PC-3 (cell line): ENCODE measurements at regions not wholly inside any gene's neighbourhood (a gene's known extent, or its start where the extent isn't known, plus 50 kb on each side); places are given as distances from the start of the nearest gene placed in this dataset.

Experiments
- ATAC-seq: fragments of 200-7000 bp; cut with Tn5 transposase; 2 replicates; pipeline ENCODE4 v1.9.1; 2020; ENCODE audit warnings: mild to moderate bottlenecking, moderate library complexity
- BruUV-seq: library from RNA; stranded (reverse); fragments of 400-500 nt; replicated peaks from 2 replicates; lab custom pipeline; 2021; lab: Mats Ljungman, UMichigan
- CTCF ChIA-PET: fragments of 300-600 bp; sonication (Branson Sonifier 250); formaldehyde crosslinking; loops from one replicate; lab custom pipeline; 2022; ENCODE audit warnings: antibody characterized with exemption; lab: Charles Lee
- POLR2A ChIA-PET: fragments of 300-600 bp; sonication (Branson Sonifier 250); formaldehyde crosslinking; loops from one replicate; lab custom pipeline; 2022; ENCODE audit warnings: antibody characterized with exemption; ENCODE audit not compliant: unreplicated experiment; lab: Charles Lee
- DNase-seq: peaks from one replicate; pipeline ENCODE4 v3.0.0-alpha.2; 2015
- H2AFZ ChIP-seq: fragments of 300-600 bp; sonication (generic); 2 replicates; pipeline ENCODE4 v1.6.0; 2016; ENCODE audit warnings: antibody characterized with exemption, low read length
- H3F3A ChIP-seq: fragments of 300-600 bp; sonication (generic); one replicate; pipeline ENCODE4 v1.6.0; 2017; ENCODE audit warnings: antibody characterized with exemption, low read length, control low read depth, mild to moderate bottlenecking; ENCODE audit not compliant: unreplicated experiment
- H3K27ac ChIP-seq: fragments of 300-600 bp; sonication (generic); 2 replicates; pipeline ENCODE4 v1.5.1; 2016; ENCODE audit warnings: mild to moderate bottlenecking, low read length
- H3K27me3 ChIP-seq: fragments of 300-600 bp; sonication (generic); 2 replicates; pipeline ENCODE4 v1.6.1; 2016; ENCODE audit warnings: low read length, mixed read lengths
- H3K36me3 ChIP-seq: fragments of 300-600 bp; sonication (generic); 2 replicates; pipeline ENCODE4 v1.6.1; 2016; ENCODE audit warnings: low read depth, mixed run types, low read length, mixed read lengths
- H3K4me1 ChIP-seq: fragments of 300-600 bp; sonication (generic); 2 replicates; pipeline ENCODE4 v1.5.1; 2016; ENCODE audit warnings: low read length; ENCODE audit not compliant: insufficient read depth
- H3K4me2 ChIP-seq: fragments of 300-600 bp; sonication (generic); 2 replicates; pipeline ENCODE4 v1.6.0; 2016; ENCODE audit warnings: low read length
- H3K4me3 ChIP-seq: fragments of 300-600 bp; sonication (generic); 2 replicates; pipeline ENCODE4 v1.5.1; 2016; ENCODE audit warnings: mild to moderate bottlenecking, low read length, mixed read lengths
- H3K79me2 ChIP-seq: fragments of 300-600 bp; sonication (generic); 2 replicates; pipeline ENCODE4 v1.6.1; 2017; ENCODE audit warnings: low read length, mixed read lengths
- H3K9ac ChIP-seq: fragments of 300-600 bp; sonication (generic); 2 replicates; pipeline ENCODE4 v1.6.0; 2016; ENCODE audit warnings: mild to moderate bottlenecking, low read length
- H3K9me2 ChIP-seq: fragments of 300-600 bp; sonication (generic); replicated peaks from 2 replicates; pipeline ENCODE4 v1.6.1; 2016; ENCODE audit warnings: mixed run types, low read length, mixed read lengths
- H3K9me3 ChIP-seq: fragments of 300-600 bp; sonication (generic); 2 replicates; pipeline ENCODE4 v1.6.1; 2016; ENCODE audit warnings: low read length, mixed read lengths
- H4K20me1 ChIP-seq: fragments of 300-600 bp; sonication (generic); 2 replicates; pipeline ENCODE4 v1.6.1; 2016; ENCODE audit warnings: low read length, mixed read lengths
- EZH2 ChIP-seq: fragments of 300-600 bp; sonication (generic); IDR thresholded peaks from one replicate; pipeline ENCODE4 v1.6.1; 2017; ENCODE audit warnings: antibody characterized with exemption, mild to moderate bottlenecking, low read length; ENCODE audit not compliant: unreplicated experiment
- EZH2phosphoT487 ChIP-seq: fragments of 300-600 bp; sonication (generic); IDR thresholded peaks from 2 replicates; pipeline ENCODE4 v1.6.1; 2018; ENCODE audit warnings: mild to moderate bottlenecking, antibody characterized with exemption, low read length, borderline replicate concordance
- intact Hi-C: fragments of 100-400 bp; cut with micrococcal nuclease; formaldehyde crosslinking; loops from 2 replicates; pipeline ENCODE4 v1.9.0; 2023
- TF ChIP-seq, protein P1 (sequence below): fragments of 300-600 bp; sonication (generic); conservative IDR thresholded peaks from 2 replicates; pipeline ENCODE4 v1.5.1; 2017; ENCODE audit warnings: antibody characterized with exemption, low read depth, mild to moderate bottlenecking, low read length

DNA sequence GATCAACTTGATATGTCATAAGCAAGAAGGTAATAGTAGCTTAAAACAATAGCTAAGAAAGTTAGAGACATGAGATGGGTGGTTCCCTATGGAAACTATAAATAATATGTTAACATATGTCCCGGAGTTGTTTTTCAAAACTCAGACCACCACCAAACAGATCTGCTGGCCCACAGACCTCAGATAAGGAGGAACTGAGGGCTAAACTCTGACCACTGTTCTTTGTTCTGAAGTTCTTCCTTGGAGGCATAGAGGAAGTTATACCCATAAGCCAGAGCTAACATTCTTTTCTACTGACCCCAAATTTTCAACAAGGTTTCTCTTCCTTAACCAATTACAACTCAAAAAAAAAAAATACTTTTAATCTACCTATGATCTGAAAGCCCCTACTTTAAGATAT lies 156.1 kb upstream of the FSCB start:
- no peak overlapping the region for H3K4me3 ChIP-seq
- H3K27ac ChIP-seq = no peak overlapping the region
- no peaks in the 10 kb centered on the region for H4K20me1 ChIP-seq
- no peak overlapping the region for H2AFZ ChIP-seq
- DNase-seq (no peak), ATAC-seq (no peak)
- H3K9ac ChIP-seq = no peak overlapping the region
- POLR2A ChIA-PET = no interaction called here
- H3K27me3 ChIP-seq = no peaks in the 10 kb centered on the region
- TF ChIP-seq EZH2phosphoT487 (no peak), EZH2 (no peak)
- TF ChIP-seq, protein P1, sequence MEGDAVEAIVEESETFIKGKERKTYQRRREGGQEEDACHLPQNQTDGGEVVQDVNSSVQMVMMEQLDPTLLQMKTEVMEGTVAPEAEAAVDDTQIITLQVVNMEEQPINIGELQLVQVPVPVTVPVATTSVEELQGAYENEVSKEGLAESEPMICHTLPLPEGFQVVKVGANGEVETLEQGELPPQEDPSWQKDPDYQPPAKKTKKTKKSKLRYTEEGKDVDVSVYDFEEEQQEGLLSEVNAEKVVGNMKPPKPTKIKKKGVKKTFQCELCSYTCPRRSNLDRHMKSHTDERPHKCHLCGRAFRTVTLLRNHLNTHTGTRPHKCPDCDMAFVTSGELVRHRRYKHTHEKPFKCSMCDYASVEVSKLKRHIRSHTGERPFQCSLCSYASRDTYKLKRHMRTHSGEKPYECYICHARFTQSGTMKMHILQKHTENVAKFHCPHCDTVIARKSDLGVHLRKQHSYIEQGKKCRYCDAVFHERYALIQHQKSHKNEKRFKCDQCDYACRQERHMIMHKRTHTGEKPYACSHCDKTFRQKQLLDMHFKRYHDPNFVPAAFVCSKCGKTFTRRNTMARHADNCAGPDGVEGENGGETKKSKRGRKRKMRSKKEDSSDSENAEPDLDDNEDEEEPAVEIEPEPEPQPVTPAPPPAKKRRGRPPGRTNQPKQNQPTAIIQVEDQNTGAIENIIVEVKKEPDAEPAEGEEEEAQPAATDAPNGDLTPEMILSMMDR = no peak
- intact Hi-C loops = no loop called here
- no peaks in the 10 kb centered on the region for H3F3A ChIP-seq
- H3K4me1 ChIP-seq = no peaks in the 10 kb centered on the region
- BruUV-seq = no TSS peak
- H3K9me3 ChIP-seq = no peaks in the 10 kb centered on the region
- no peak overlapping the region for H3K4me2 ChIP-seq
- H3K9me2 ChIP-seq = no peaks in the 10 kb centered on the region
- CTCF ChIA-PET = no interaction called here
- no peaks in the 10 kb centered on the region for H3K79me2 ChIP-seq
- H3K36me3 ChIP-seq = no peaks in the 10 kb centered on the region

GRCh38 chr14:44662250-44662891 lies 155.3 kb upstream of the FSCB start:
- Histone ChIP-seq H4K20me1 (no peaks in the 10 kb centered on the region), H3K9me2 (no peaks in the 10 kb centered on the region), H3K4me1 (no peaks in the 10 kb centered on the region), H3K4me3 (peak overlapping the region; percentile 7; the same call in 1 of the 2 replicates), H3F3A (no peaks in the 10 kb centered on the region), H3K9ac (no peak overlapping the region), H3K79me2 (no peaks in the 10 kb centered on the region), H3K27ac (no peak overlapping the region), H3K27me3 (no peaks in the 10 kb centered on the region), H3K36me3 (no peaks in the 10 kb centered on the region), H2AFZ (peak overlapping the region; percentile 29; the same call in 1 of the 2 replicates), H3K4me2 (peak overlapping the region; percentile 23), H3K9me3 (no peaks in the 10 kb centered on the region)
- intact Hi-C loops = loop anchor here (1.0 kb wide), 1 partner anchor 141 kb away; no protein-coding TSS in a partner anchor
- no peak for DNase-seq
- BruUV-seq = no TSS peak
- ChIA-PET CTCF (no interaction called here), POLR2A (no interaction called here)
- ATAC-seq = no peak
- TF ChIP-seq, protein P1 = no peak
- TF ChIP-seq EZH2 = no peak
- no peak for TF ChIP-seq EZH2phosphoT487

DNA sequence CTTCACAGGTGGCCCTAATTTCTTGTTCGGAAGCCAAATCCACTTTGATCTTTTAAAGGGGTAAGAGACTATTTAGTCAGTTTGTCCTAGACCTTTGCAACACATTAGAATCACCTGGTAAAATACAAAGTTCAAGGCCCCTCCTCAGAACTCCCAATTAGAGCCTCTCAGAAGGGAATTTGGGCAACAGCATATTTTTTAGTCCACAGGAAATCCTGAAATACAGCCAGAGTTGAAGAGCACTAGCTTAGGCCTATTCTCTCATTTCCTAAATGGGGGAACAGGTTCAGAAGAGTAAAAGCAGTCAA lies 151.3 kb upstream of the FSCB start:
- Histone ChIP-seq H3K27me3 (no peaks in the 10 kb centered on the region), H3K9ac (no peak overlapping the region), H2AFZ (no peak overlapping the region), H3K27ac (no peak overlapping the region), H3F3A (no peaks in the 10 kb centered on the region), H3K36me3 (no peaks in the 10 kb centered on the region), H3K4me2 (no peak overlapping the region), H3K9me3 (no peaks in the 10 kb centered on the region), H3K4me1 (no peaks in the 10 kb centered on the region), H3K4me3 (no peak overlapping the region), H4K20me1 (no peaks in the 10 kb centered on the region), H3K79me2 (no peaks in the 10 kb centered on the region), H3K9me2 (no peaks in the 10 kb centered on the region)
- no TSS peak for BruUV-seq
- intact Hi-C loops = loop anchor here (5.0 to 10.0 kb wide), 3 partner anchors 224 to 1741 kb away; no protein-coding TSS in a partner anchor
- ChIA-PET POLR2A (no interaction called here), CTCF (no interaction called here)
- TF ChIP-seq EZH2phosphoT487 (no peak), EZH2 (no peak)
- TF ChIP-seq, protein P1 = no peak
- ATAC-seq (no peak), DNase-seq (no peak)
